ENCODE measurements at regions not wholly inside any gene's neighbourhood (a gene's known extent, or its start where the extent isn't known, plus 50 kb on each side); places are given as distances from the start of the nearest gene placed in this dataset.

GRCh38 chr5:33303579-33304095 lies 137.1 kb upstream of the TARS1 start:
- DNase-seq = no peak

GRCh38 chr5:33304601-33305000 lies 136.2 kb upstream of the TARS1 start:
- DNase-seq = no peak

- DNase-seq = no peak
Observed at GRCh38 chr5:33305572-33305971, 135.2 kb upstream of the TARS1 start.

- no peak for DNase-seq
Observed at GRCh38 chr5:33306758-33307157, 134.0 kb upstream of the TARS1 start.

- DNase-seq = no peak
Observed at GRCh38 chr5:33308586-33308985, 132.2 kb upstream of the TARS1 start.

- no peak for DNase-seq
Observed at GRCh38 chr5:33309068-33309467, 131.7 kb upstream of the TARS1 start.

GRCh38 chr5:33309536-33310345 lies 131.0 kb upstream of the TARS1 start:
- DNase-seq = no peak

- DNase-seq = no peak
Observed at GRCh38 chr5:33310451-33310850, 130.3 kb upstream of the TARS1 start.

- DNase-seq = no peak
Observed at GRCh38 chr5:33311893-33312292, 128.9 kb upstream of the TARS1 start.

- DNase-seq = no peak
Observed at GRCh38 chr5:33312571-33313549, 127.9 kb upstream of the TARS1 start.

- no peak for DNase-seq
Observed at GRCh38 chr5:33315189-33315588, 125.6 kb upstream of the TARS1 start.

- DNase-seq = no peak
Observed at GRCh38 chr5:33316773-33317172, 124.0 kb upstream of the TARS1 start.

GRCh38 chr5:33317271-33317670 lies 123.5 kb upstream of the TARS1 start:
- DNase-seq = no peak

GRCh38 chr5:33319151-33319550 lies 121.6 kb upstream of the TARS1 start:
- no peak for DNase-seq

GRCh38 chr5:33319841-33320240 lies 120.9 kb upstream of the TARS1 start:
- no peak for DNase-seq

GRCh38 chr5:33321026-33321425 lies 119.7 kb upstream of the TARS1 start:
- no peak for DNase-seq

GRCh38 chr5:33322632-33323031 lies 118.1 kb upstream of the TARS1 start:
- no peak for DNase-seq

GRCh38 chr5:33324667-33325307 lies 116.0 kb upstream of the TARS1 start:
- no peak for DNase-seq

- DNase-seq = no peak
Observed at GRCh38 chr5:33328818-33329217, 111.9 kb upstream of the TARS1 start.

- DNase-seq = no peak
Observed at GRCh38 chr5:33329891-33330290, 110.9 kb upstream of the TARS1 start.

- DNase-seq = no peak
Observed at GRCh38 chr5:33330426-33330825, 110.3 kb upstream of the TARS1 start.

- peak; percentile 20 for DNase-seq
Observed at GRCh38 chr5:33330992-33331391, 109.8 kb upstream of the TARS1 start.

GRCh38 chr5:33332804-33333203 lies 108.0 kb upstream of the TARS1 start:
- DNase-seq = no peak
